ENCODE measurements at regions not wholly inside any gene's neighbourhood (a gene's known extent, or its start where the extent isn't known, plus 50 kb on each side); places are given as distances from the start of the nearest gene placed in this dataset.

GRCh38 chr3:159245871-159246270 is 444.0 kb downstream of the MFSD1 start:
- no peaks in the 10 kb centered on the region for H3K27me3 ChIP-seq
- no peak overlapping the region for H3K4me3 ChIP-seq
- H3K36me3 ChIP-seq (replicated peaks in 1 of 2): no peaks in the 10 kb centered on the region
- no peaks in the 10 kb centered on the region for H3K9me3 ChIP-seq (replicated peaks in 1 of 3)
- H3K4me1 ChIP-seq (replicated peaks in 1 of 2): no peaks in the 10 kb centered on the region
- TF ChIP-seq CTCF (IDR thresholded peaks at IDR 0.05) (no peak), POLR2A (IDR thresholded peaks at IDR 0.05) (no peak)
- no peak for DNase-seq
- H3K27ac ChIP-seq: no peak overlapping the region
- intact Hi-C loops (cut with DNase I): no loop called here

- H3K27me3 ChIP-seq: no peaks in the 10 kb centered on the region
- no peak overlapping the region for H3K4me3 ChIP-seq
- H3K9me3 ChIP-seq (replicated peaks in 1 of 3): no peaks in the 10 kb centered on the region
- intact Hi-C loops (cut with DNase I): no loop called here
- H3K27ac ChIP-seq: no peak overlapping the region
- H3K4me1 ChIP-seq (replicated peaks in 1 of 2): no peaks in the 10 kb centered on the region
- no peaks in the 10 kb centered on the region for H3K36me3 ChIP-seq (replicated peaks in 1 of 2)
- TF ChIP-seq CTCF (IDR thresholded peaks at IDR 0.05) (no peak), POLR2A (IDR thresholded peaks at IDR 0.05) (no peak)
- no peak for DNase-seq
- 72 to 79% (median 76%) methylated on average over 5 of the region's 5 CpGs for WGBS, 4 donors
Observed at GRCh38 chr3:159246385-159246784, 444.5 kb downstream of the MFSD1 start.

- no peaks in the 10 kb centered on the region for H3K9me3 ChIP-seq (replicated peaks in 1 of 3)
- intact Hi-C loops (cut with DNase I): loop anchor here in 1 of 2 donors (10.0 kb wide), 1 partner anchor 125 kb away; no protein-coding TSS in a partner anchor
- no peak for DNase-seq
- H3K27ac ChIP-seq: no peak overlapping the region
- no peaks in the 10 kb centered on the region for H3K36me3 ChIP-seq (replicated peaks in 1 of 2)
- H3K27me3 ChIP-seq: no peaks in the 10 kb centered on the region
- 33 to 51% (median 45%) methylated on average over 5 of the region's 5 CpGs for WGBS, 4 donors
- H3K4me1 ChIP-seq (replicated peaks in 1 of 2): no peaks in the 10 kb centered on the region
- no peak overlapping the region for H3K4me3 ChIP-seq
- TF ChIP-seq CTCF (IDR thresholded peaks at IDR 0.05) (no peak), POLR2A (IDR thresholded peaks at IDR 0.05) (no peak)
Observed at GRCh38 chr3:159249472-159250174, 447.8 kb downstream of the MFSD1 start.

- no peak for TF ChIP-seq CTCF (IDR thresholded peaks at IDR 0.05)
- TF ChIP-seq POLR2A (IDR thresholded peaks at IDR 0.05): no peak
- H3K4me3 ChIP-seq: no peak overlapping the region
- 31 to 53% (median 46%) methylated on average over 1 of the region's 1 CpG for WGBS, 4 donors
- H3K27me3 ChIP-seq: no peaks in the 10 kb centered on the region
- intact Hi-C loops (cut with DNase I): loop anchor here in 1 of 2 donors (10.0 kb wide), 1 partner anchor 126 kb away; no protein-coding TSS in a partner anchor
- DNase-seq: no peak
- H3K27ac ChIP-seq: no peak overlapping the region
- no peaks in the 10 kb centered on the region for H3K4me1 ChIP-seq (replicated peaks in 1 of 2)
- no peaks in the 10 kb centered on the region for H3K36me3 ChIP-seq (replicated peaks in 1 of 2)
- H3K9me3 ChIP-seq (replicated peaks in 1 of 3): no peaks in the 10 kb centered on the region
Observed at GRCh38 chr3:159250961-159251360, 449.1 kb downstream of the MFSD1 start.

Measured in adrenal gland (tissue), 9 donors.